Adipocyte (in vitro differentiated cells): ENCODE measurements at regions not wholly inside any gene's neighbourhood (a gene's known extent, or its start where the extent isn't known, plus 50 kb on each side); places are given as distances from the start of the nearest gene placed in this dataset.

Experiments used
- DNase-seq: peaks from one replicate; pipeline ENCODE4 v3.0.0-alpha.2; 2015; ENCODE audit warnings: low read depth
- H3K27me3 ChIP-seq: replicated peaks from 2 replicates; pipeline ENCODE4 v1.7.0; 2013; ENCODE audit warnings: mild to moderate bottlenecking, low read length, moderate library complexity; ENCODE audit not compliant: control insufficient read depth, insufficient read depth
- H3K36me3 ChIP-seq: 2 replicates; pipeline ENCODE4 v1.7.0; 2013; ENCODE audit warnings: low read length, mild to moderate bottlenecking, moderate library complexity; ENCODE audit not compliant: control insufficient read depth, insufficient read depth, severe bottlenecking
- H3K4me1 ChIP-seq: 2 replicates; pipeline ENCODE4 v1.7.0; 2013; ENCODE audit warnings: mild to moderate bottlenecking, low read length, moderate library complexity; ENCODE audit not compliant: control insufficient read depth, insufficient read depth
- H3K4me3 ChIP-seq: 2 replicates; pipeline ENCODE4 v1.7.0; 2013; ENCODE audit warnings: mild to moderate bottlenecking, low read length, moderate library complexity
- H3K9ac ChIP-seq: 2 replicates; pipeline ENCODE4 v1.7.0; 2013; ENCODE audit warnings: mild to moderate bottlenecking, low read length, moderate library complexity
- H3K9me3 ChIP-seq: 2 replicates; pipeline ENCODE4 v1.7.0; 2013; ENCODE audit warnings: mild to moderate bottlenecking, low read length, moderate library complexity; ENCODE audit not compliant: control insufficient read depth

DNA sequence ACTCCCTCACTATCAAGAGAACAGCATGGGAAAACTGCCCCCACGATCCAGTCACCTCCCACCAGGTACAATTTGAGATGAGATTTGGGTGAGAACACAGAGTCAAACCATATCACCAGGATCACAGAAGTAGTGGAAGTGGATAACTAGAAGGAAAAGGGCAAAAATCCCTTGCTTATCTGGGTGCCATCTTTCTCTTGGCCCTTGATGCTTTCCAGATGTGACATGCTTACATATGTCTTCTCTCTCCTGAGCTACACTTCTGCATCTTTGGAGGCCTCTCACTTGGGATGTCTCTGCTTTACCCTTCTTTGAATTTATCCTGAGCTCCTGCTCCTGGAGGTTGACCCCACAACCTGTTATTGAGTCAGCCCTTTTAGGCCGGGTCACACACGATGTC is 57.6 kb upstream of the APOBEC4 start:
- H3K36me3 ChIP-seq, result no peaks in the 10 kb centered on the region
- H3K9ac ChIP-seq, result no peak overlapping the region
- no peak overlapping the region for H3K4me3 ChIP-seq
- H3K27me3 ChIP-seq, result no peaks in the 10 kb centered on the region
- no peaks in the 10 kb centered on the region for H3K9me3 ChIP-seq
- DNase-seq, result no peak
- H3K4me1 ChIP-seq, result peaks cover 11% of the 10 kb centered on the region

DNA sequence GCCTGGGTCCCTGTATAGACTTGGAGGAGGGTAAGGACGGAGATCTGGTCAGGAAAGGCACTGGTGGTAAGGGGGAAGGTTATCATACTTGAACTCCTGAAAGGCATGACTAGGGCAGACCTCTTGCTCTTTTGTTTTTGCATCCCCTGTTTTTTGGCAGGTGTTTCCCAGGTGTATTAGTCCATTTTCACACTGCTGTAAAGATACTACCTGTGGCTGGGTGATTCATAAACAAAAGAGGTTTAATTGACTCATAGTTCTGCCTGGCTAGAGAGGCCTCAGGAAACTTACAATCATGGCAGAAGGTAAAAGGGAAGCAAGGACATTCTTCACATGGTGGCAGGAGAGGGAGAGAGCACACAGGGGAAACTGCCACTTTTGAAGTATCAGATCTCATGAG is 57.2 kb upstream of the APOBEC4 start:
- H3K27me3 ChIP-seq, result no peaks in the 10 kb centered on the region
- no peak for DNase-seq
- no peak overlapping the region for H3K4me3 ChIP-seq
- no peaks in the 10 kb centered on the region for H3K36me3 ChIP-seq
- H3K4me1 ChIP-seq, result peaks cover 11% of the 10 kb centered on the region
- H3K9me3 ChIP-seq, result no peaks in the 10 kb centered on the region
- H3K9ac ChIP-seq, result no peak overlapping the region

DNA sequence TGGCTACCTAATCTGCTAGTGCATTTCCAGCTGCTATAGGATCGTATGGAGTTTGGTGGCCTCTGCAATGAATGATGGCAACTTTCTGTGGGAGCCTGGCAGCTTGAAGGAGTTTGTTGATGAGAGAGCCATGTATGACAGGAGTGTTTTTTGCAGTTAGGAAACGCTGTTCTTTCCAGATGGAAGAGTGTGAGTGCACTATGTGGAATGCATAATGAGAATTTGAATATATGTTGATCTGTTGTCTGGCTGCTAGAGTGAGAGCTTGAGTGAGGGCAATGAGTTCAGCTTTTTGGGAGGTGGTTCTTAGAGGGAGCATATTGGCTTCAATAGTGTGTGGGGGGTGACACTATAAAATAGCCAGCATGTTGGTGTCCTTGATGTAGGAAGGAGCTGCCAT is 51.0 kb upstream of the APOBEC4 start:
- Histone ChIP-seq H3K4me3 (no peak overlapping the region), H3K36me3 (no peaks in the 10 kb centered on the region), H3K9ac (no peak overlapping the region), H3K4me1 (no peaks in the 10 kb centered on the region), H3K27me3 (no peaks in the 10 kb centered on the region), H3K9me3 (no peaks in the 10 kb centered on the region)
- no peak for DNase-seq
